GM19395 (cell line): ENCODE measurements at regions not wholly inside any gene's neighbourhood (a gene's known extent, or its start where the extent isn't known, plus 50 kb on each side); places are given as distances from the start of the nearest gene placed in this dataset.
"Not testable (repeated sequence)": the region's sequence is repeated elsewhere in the genome, so short reads cannot be mapped to it uniquely, and the experiment has no call there.

Experiments
- ATAC-seq: cut with Tn5 transposase; IDR thresholded peaks from one replicate; pipeline ENCODE4 v1.9.1; 2021; ENCODE audit warnings: mild to moderate bottlenecking, moderate library complexity; ENCODE audit not compliant: unreplicated experiment

GRCh38 chr10:2893991-2894390 is 173.4 kb upstream of the PFKP start:
- no peak for ATAC-seq

GRCh38 chr10:2893158-2893845 is 174.0 kb upstream of the PFKP start:
- ATAC-seq: no peak

GRCh38 chr10:2891770-2892124 is 175.6 kb upstream of the PFKP start:
- ATAC-seq: no peak

GRCh38 chr10:2891073-2891769 is 176.1 kb upstream of the PFKP start:
- ATAC-seq: no peak

GRCh38 chr10:2890093-2890492 is 177.3 kb upstream of the PFKP start:
- no peak for ATAC-seq

GRCh38 chr10:2888403-2889004 is 178.8 kb upstream of the PFKP start:
- no peak for ATAC-seq

GRCh38 chr10:2887391-2888070 is 179.8 kb upstream of the PFKP start:
- no peak for ATAC-seq

GRCh38 chr10:2886662-2887061 is 180.7 kb upstream of the PFKP start:
- ATAC-seq: no peak

GRCh38 chr10:2885288-2886278 is 181.8 kb upstream of the PFKP start:
- ATAC-seq: no peak

- ATAC-seq: not testable (repeated sequence)
These were observed 183.3 kb upstream of the PFKP start for GRCh38 chr10:2883983-2884540.

GRCh38 chr10:2883238-2883637 is 184.1 kb upstream of the PFKP start:
- ATAC-seq: no peak

GRCh38 chr10:2882628-2883027 is 184.7 kb upstream of the PFKP start:
- no peak for ATAC-seq

- ATAC-seq: no peak
These were observed 185.4 kb upstream of the PFKP start for GRCh38 chr10:2881720-2882620.

- not testable (repeated sequence) for ATAC-seq
These were observed 187.3 kb upstream of the PFKP start for GRCh38 chr10:2880050-2880449.

- ATAC-seq: no peak
These were observed 188.5 kb upstream of the PFKP start for GRCh38 chr10:2878818-2879217.

- ATAC-seq: no peak
These were observed 191.3 kb upstream of the PFKP start for GRCh38 chr10:2876032-2876431.

GRCh38 chr10:2874963-2875362 is 192.4 kb upstream of the PFKP start:
- ATAC-seq: no peak

- no peak for ATAC-seq
These were observed 193.6 kb upstream of the PFKP start for GRCh38 chr10:2873769-2874168.

- no peak for ATAC-seq
These were observed 195.6 kb upstream of the PFKP start for GRCh38 chr10:2871673-2872219.
